GM12878 (cell line): ENCODE measurements at regions not wholly inside any gene's neighbourhood (a gene's known extent, or its start where the extent isn't known, plus 50 kb on each side); places are given as distances from the start of the nearest gene placed in this dataset.

ENCODE experiments used
- DPF2 ChIP-seq: fragments of 450-650 bp; IDR thresholded peaks from 2 replicates; pipeline ENCODE4 v1.6.1; 2017; ENCODE audit warnings: mild to moderate bottlenecking
- ETV6 ChIP-seq, 2 experiments: fragments of 450-650 bp in 1 of 2; IDR thresholded peaks in 1 of 2; conservative IDR thresholded peaks in 1 of 2; 2 replicates each; pipeline ENCODE4 v1.6.1; 2014; ENCODE audit warnings: antibody characterized with exemption in 1 of 2, borderline replicate concordance in 1 of 2, low read depth in 1 of 2, mild to moderate bottlenecking in 1 of 2, moderate library complexity in 1 of 2
- IRF5 ChIP-seq: fragments of 450-650 bp; IDR thresholded peaks from 2 replicates; pipeline ENCODE4 v1.6.1; 2017; ENCODE audit warnings: borderline replicate concordance
- NR2C2 ChIP-seq: IDR thresholded peaks from 2 replicates; pipeline ENCODE4 v1.6.1; 2011; ENCODE audit warnings: borderline replicate concordance, low read depth; ENCODE audit not compliant: control insufficient read depth, insufficient read length
- POLR2AphosphoS5 ChIP-seq: IDR thresholded peaks from 2 replicates; pipeline ENCODE4 v1.6.1; 2011; ENCODE audit warnings: mild to moderate bottlenecking, low read length, inconsistent platforms
- ZNF687 ChIP-seq: fragments of 450-650 bp; IDR thresholded peaks from 2 replicates; pipeline ENCODE4 v1.6.1; 2017; ENCODE audit warnings: mild to moderate bottlenecking, moderate library complexity
- ZSCAN29 ChIP-seq: fragments of 450-650 bp; IDR thresholded peaks from 2 replicates; pipeline ENCODE4 v1.6.1; 2017; ENCODE audit warnings: mild to moderate bottlenecking, moderate library complexity

- no peak for TF ChIP-seq ZSCAN29
- TF ChIP-seq POLR2AphosphoS5, result no peak
- no peak for TF ChIP-seq IRF5
- TF ChIP-seq DPF2, result no peak
- no peak for TF ChIP-seq NR2C2
- TF ChIP-seq ZNF687, result no peak
- TF ChIP-seq ETV6 (conservative IDR thresholded peaks at IDR 0.05 in 1 of 2, IDR thresholded peaks at IDR 0.05 in 1 of 2; ENCODE audit: borderline replicate concordance in 1 of 2, low read depth in 1 of 2), result no peak
- TF ChIP-seq, all 136 proteins: peak for 0
Observed at GRCh38 chr3:30524357-30525040, 81.9 kb upstream of the TGFBR2 start (continued).
